Neuronal stem cell (in vitro differentiated cells): ENCODE measurements at regions not wholly inside any gene's neighbourhood (a gene's known extent, or its start where the extent isn't known, plus 50 kb on each side); places are given as distances from the start of the nearest gene placed in this dataset.
"Not testable (repeated sequence)": the region's sequence is repeated elsewhere in the genome, so short reads cannot be mapped to it uniquely, and the experiment has no call there.

Experiments
- DNase-seq: peaks from one replicate; pipeline ENCODE4 v3.0.0-alpha.2; 2013; ENCODE audit warnings: low spot score
- H2AFZ ChIP-seq: one replicate; pipeline ENCODE4 v1.6.1; 2013; ENCODE audit warnings: mild to moderate bottlenecking, low read length, inconsistent platforms
- H2AK5ac ChIP-seq: 2 replicates; pipeline ENCODE4 v1.6.1; 2013; ENCODE audit warnings: low read depth, mild to moderate bottlenecking, inconsistent platforms, low read length, moderate library complexity, mixed read lengths
- H2BK120ac ChIP-seq: 2 replicates; pipeline ENCODE4 v1.6.1; 2013; ENCODE audit warnings: low read depth, mild to moderate bottlenecking, inconsistent platforms, low read length, moderate library complexity, mixed read lengths
- H2BK12ac ChIP-seq: one replicate; pipeline ENCODE4 v1.6.1; 2013; ENCODE audit warnings: low read length, inconsistent platforms
- H2BK15ac ChIP-seq: 2 replicates; pipeline ENCODE4 v1.6.1; 2013; ENCODE audit warnings: mild to moderate bottlenecking, low read length, inconsistent platforms, mixed read lengths
- H2BK5ac ChIP-seq: one replicate; pipeline ENCODE4 v1.6.1; 2013; ENCODE audit warnings: inconsistent platforms, mild to moderate bottlenecking, low read length, moderate library complexity
- H3K14ac ChIP-seq: one replicate; pipeline ENCODE4 v1.6.1; 2013; ENCODE audit warnings: low read length, inconsistent platforms
- H3K18ac ChIP-seq: 2 replicates; pipeline ENCODE4 v1.6.1; 2013; ENCODE audit warnings: low read length, inconsistent platforms
- H3K23ac ChIP-seq: 2 replicates; pipeline ENCODE4 v1.6.1; 2013; ENCODE audit warnings: low read depth, mild to moderate bottlenecking, mixed read lengths, low read length, inconsistent platforms; ENCODE audit not compliant: poor library complexity
- H3K27ac ChIP-seq: replicated peaks from 3 replicates; pipeline ENCODE4 v1.5.1; 2013; ENCODE audit warnings: low read length, inconsistent platforms
- H3K27me3 ChIP-seq, 3 experiments: 2 replicates each; pipeline ENCODE4 v1.6.1; 2013; ENCODE audit warnings: low read length in 3 of 3, mild to moderate bottlenecking in 2 of 3, inconsistent platforms in 1 of 3, low read depth in 1 of 3, mixed read lengths in 1 of 3, moderate library complexity in 1 of 3; ENCODE audit not compliant: control insufficient read depth in 3 of 3, insufficient read depth in 3 of 3
- H3K36me3 ChIP-seq, 2 donors: replicated peaks in 1 of 2; 2 replicates each; pipeline ENCODE4 v1.6.1; 2013; ENCODE audit warnings: low read length in 2 of 2; ENCODE audit not compliant: control insufficient read depth in 2 of 2, insufficient read depth in 2 of 2
- H3K4ac ChIP-seq: 2 replicates; pipeline ENCODE4 v1.6.1; 2013; ENCODE audit warnings: inconsistent platforms, mild to moderate bottlenecking, low read length, moderate library complexity
- H3K4me1 ChIP-seq, 2 donors: 1 replicate in 1 of 2; 2 replicates in 1 of 2; pipeline ENCODE4 v1.6.1; 2013; ENCODE audit warnings: low read length in 2 of 2, low read depth in 1 of 2; ENCODE audit not compliant: control insufficient read depth in 2 of 2, insufficient read depth in 1 of 2
- H3K4me2 ChIP-seq: one replicate; pipeline ENCODE4 v1.6.1; 2013; ENCODE audit warnings: mild to moderate bottlenecking, low read length, inconsistent platforms; ENCODE audit not compliant: insufficient read depth, poor library complexity, severe bottlenecking
- H3K4me3 ChIP-seq, 2 donors: 2 replicates each; pipeline ENCODE4 v1.5.1; 2013; ENCODE audit warnings: low read length in 2 of 2, mild to moderate bottlenecking in 2 of 2, inconsistent platforms in 1 of 2, moderate library complexity in 1 of 2
- H3K79me1 ChIP-seq: one replicate; pipeline ENCODE4 v1.6.1; 2013; ENCODE audit warnings: low read depth, mild to moderate bottlenecking, inconsistent platforms, low read length, moderate library complexity
- H3K9ac ChIP-seq: one replicate; pipeline ENCODE4 v1.6.1; 2013; ENCODE audit warnings: mild to moderate bottlenecking, low read depth, low read length, inconsistent platforms; ENCODE audit not compliant: poor library complexity
- H3K9me3 ChIP-seq, 2 donors: replicated peaks in 1 of 2; 2 replicates each; pipeline versions ENCODE3 to v1.6.1; 2013; ENCODE audit warnings: low read length in 2 of 2, mild to moderate bottlenecking in 2 of 2, inconsistent platforms in 1 of 2, low read depth in 1 of 2, mixed read lengths in 1 of 2, moderate library complexity in 1 of 2; ENCODE audit not compliant: control insufficient read depth in 2 of 2, insufficient read depth in 1 of 2
- H4K8ac ChIP-seq: one replicate; pipeline ENCODE4 v1.6.1; 2013; ENCODE audit warnings: low read depth, mild to moderate bottlenecking, inconsistent platforms, low read length, moderate library complexity
- H4K91ac ChIP-seq: one replicate; pipeline ENCODE4 v1.6.1; 2013; ENCODE audit warnings: low read length, low read depth, mild to moderate bottlenecking, inconsistent platforms; ENCODE audit not compliant: poor library complexity
- WGBS, 2 donors: extraction: QIAGEN DNeasy Blood & Tissue Kit; methylation state at CpG; one replicate each; pipeline ENCODE4 v1.1.7; 2013; ENCODE audit warnings: missing lambda C conversion rate in 2 of 2, mixed read lengths in 1 of 2; ENCODE audit not compliant: insufficient read length in 2 of 2, insufficient replicate concordance in 1 of 2; ENCODE audit errors: extremely low coverage in 2 of 2; 5-methylcytosine and 5-hydroxymethylcytosine counted together

GRCh38 chr4:3634894-3635820 is 102.9 kb upstream of the LRPAP1 start:
- H3K27me3 ChIP-seq: no peaks in the 10 kb centered on the region
- H3K14ac ChIP-seq: no peak overlapping the region
- H2BK120ac ChIP-seq: no peak overlapping the region
- H3K27ac ChIP-seq: no peak overlapping the region
- H3K4me3 ChIP-seq: no peak overlapping the region
- H3K4ac ChIP-seq: no peak overlapping the region
- H2BK15ac ChIP-seq: no peak overlapping the region
- DNase-seq: no peak
- H4K8ac ChIP-seq: no peak overlapping the region
- no peaks in the 10 kb centered on the region for H3K79me1 ChIP-seq
- no peaks in the 10 kb centered on the region for H3K36me3 ChIP-seq
- no peak overlapping the region for H3K9ac ChIP-seq
- no peak overlapping the region for H2BK12ac ChIP-seq
- no peak overlapping the region for H4K91ac ChIP-seq
- peaks cover 5 to 9% of the 10 kb centered on the region in 2 donors for H3K4me1 ChIP-seq
- no CpG with 5 or more reads among the region's 28 CpGs for WGBS, 2 donors
- no peak overlapping the region for H2BK5ac ChIP-seq
- H2AK5ac ChIP-seq: peak overlapping the region; percentile 75
- H3K9me3 ChIP-seq: peaks cover 11 to 16% of the 10 kb centered on the region in 2 donors
- peak overlapping the region; percentile 64 for H3K18ac ChIP-seq
- H3K4me2 ChIP-seq: no peak overlapping the region
- no peak overlapping the region for H2AFZ ChIP-seq
- H3K23ac ChIP-seq: no peak overlapping the region

DNA sequence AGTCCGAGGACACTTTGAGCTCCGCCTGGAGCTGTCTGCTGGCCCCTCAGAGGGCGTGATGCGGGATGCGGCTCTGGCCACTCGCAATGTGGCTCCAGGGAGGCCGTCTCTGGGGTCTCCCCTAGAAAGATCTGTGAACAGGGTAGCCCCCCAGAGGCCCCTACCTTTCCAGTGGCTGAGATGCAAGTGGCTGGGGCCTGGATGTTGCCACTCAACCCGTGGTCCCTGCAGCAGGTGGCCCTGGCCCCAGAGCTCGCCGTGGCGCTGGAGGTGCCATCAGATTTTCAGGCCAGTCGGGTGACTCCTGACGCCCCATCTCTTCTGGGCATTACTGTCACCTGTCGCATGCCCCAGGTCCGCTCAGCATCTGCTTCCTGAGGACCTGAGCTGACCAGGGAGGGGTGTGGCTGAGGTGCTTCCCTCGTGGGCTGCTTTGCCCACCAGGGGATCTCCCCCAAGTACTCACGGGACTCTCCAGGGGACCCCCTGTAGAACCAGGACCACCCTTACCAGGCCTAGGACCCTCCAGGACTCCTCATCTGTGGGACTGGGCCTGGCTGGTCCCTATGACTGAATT is 102.1 kb upstream of the LRPAP1 start:
- no CpG with 5 or more reads among the region's 17 CpGs for WGBS, 2 donors
- no peak overlapping the region for H2BK120ac ChIP-seq

DNA sequence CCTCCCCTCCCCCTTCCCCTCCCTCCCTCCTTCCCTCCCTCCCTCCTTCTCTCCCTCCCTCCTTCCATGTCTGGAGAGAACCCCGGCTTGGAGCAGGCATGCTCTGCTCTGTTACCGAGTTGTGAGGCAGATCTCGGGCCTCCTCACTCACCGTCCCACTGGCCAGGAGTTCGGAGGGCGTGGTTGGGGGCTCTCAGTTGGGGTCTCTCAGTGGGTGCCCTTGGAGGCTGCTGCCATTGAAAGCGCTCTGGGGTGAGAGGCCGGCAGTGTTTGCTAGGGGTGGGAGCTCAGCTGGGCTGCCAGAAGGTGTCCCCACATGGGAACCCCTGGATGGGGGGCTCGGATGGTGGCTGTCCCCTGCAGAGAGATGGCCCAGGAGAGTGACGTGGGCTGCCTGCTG is 101.1 kb upstream of the LRPAP1 start:
- H3K23ac ChIP-seq: not testable (repeated sequence)

More for the DNA sequence above, 102.1 kb upstream of the LRPAP1 start:
- H3K4me1 ChIP-seq: peaks cover 5 to 9% of the 10 kb centered on the region in 2 donors
- no peak overlapping the region for H3K4me3 ChIP-seq
- H3K18ac ChIP-seq: peak overlapping the region; percentile 48
- no peak overlapping the region for H2AFZ ChIP-seq
- no peaks in the 10 kb centered on the region for H3K36me3 ChIP-seq
- no peak overlapping the region for H4K8ac ChIP-seq
- H3K23ac ChIP-seq: no peak overlapping the region
- H3K27me3 ChIP-seq: no peaks in the 10 kb centered on the region
- H3K9ac ChIP-seq: no peak overlapping the region
- no peaks in the 10 kb centered on the region for H3K79me1 ChIP-seq
- H2AK5ac ChIP-seq: peak overlapping the region; percentile 37
- no peak overlapping the region for H2BK12ac ChIP-seq
- H3K9me3 ChIP-seq: peaks cover 11 to 16% of the 10 kb centered on the region in 2 donors
- DNase-seq: no peak
- H3K27ac ChIP-seq: no peak overlapping the region
- H3K4ac ChIP-seq: no peak overlapping the region
- no peak overlapping the region for H2BK5ac ChIP-seq
- peak overlapping the region; percentile 71 for H3K14ac ChIP-seq
- H4K91ac ChIP-seq: no peak overlapping the region
- H3K4me2 ChIP-seq: no peak overlapping the region
- peak overlapping the region; percentile 81 for H2BK15ac ChIP-seq

GRCh38 chr4:3632794-3633193 is 100.6 kb upstream of the LRPAP1 start:
- not testable (repeated sequence) for H3K4me1 ChIP-seq, H3K27me3 ChIP-seq, H2BK12ac ChIP-seq, H2BK5ac ChIP-seq, H3K36me3 ChIP-seq, H3K4me3 ChIP-seq, H3K79me1 ChIP-seq, H3K23ac ChIP-seq, H4K8ac ChIP-seq, H3K4me2 ChIP-seq, H3K14ac ChIP-seq, H4K91ac ChIP-seq, H2AFZ ChIP-seq, DNase-seq, H3K9ac ChIP-seq, H2BK120ac ChIP-seq, H3K27ac ChIP-seq, H2AK5ac ChIP-seq, H3K4ac ChIP-seq
- peak overlapping the region; percentile 9 for H2BK15ac ChIP-seq
- H3K18ac ChIP-seq: peak overlapping the region; percentile 27
- peaks cover 11 to 14% of the 10 kb centered on the region in 2 donors for H3K9me3 ChIP-seq
- no CpG with 5 or more reads among the region's 18 CpGs for WGBS, 2 donors

More for the DNA sequence above, 101.1 kb upstream of the LRPAP1 start:
- H2BK12ac ChIP-seq, H3K4me2 ChIP-seq, H3K27me3 ChIP-seq, H2BK15ac ChIP-seq, H2BK120ac ChIP-seq, H3K4me3 ChIP-seq, H3K14ac ChIP-seq, H2BK5ac ChIP-seq, H4K91ac ChIP-seq, H3K27ac ChIP-seq, H3K4ac ChIP-seq, H2AFZ ChIP-seq, DNase-seq, H3K4me1 ChIP-seq, H3K9ac ChIP-seq, H3K18ac ChIP-seq, H3K36me3 ChIP-seq, H4K8ac ChIP-seq, H3K79me1 ChIP-seq, H2AK5ac ChIP-seq: not testable (repeated sequence)
- WGBS, 2 donors: no CpG with 5 or more reads among the region's 10 CpGs
- H3K9me3 ChIP-seq: peaks cover 11 to 15% of the 10 kb centered on the region in 2 donors
